ENCODE measurements at regions not wholly inside any gene's neighbourhood (a gene's known extent, or its start where the extent isn't known, plus 50 kb on each side); places are given as distances from the start of the nearest gene placed in this dataset.

DNA sequence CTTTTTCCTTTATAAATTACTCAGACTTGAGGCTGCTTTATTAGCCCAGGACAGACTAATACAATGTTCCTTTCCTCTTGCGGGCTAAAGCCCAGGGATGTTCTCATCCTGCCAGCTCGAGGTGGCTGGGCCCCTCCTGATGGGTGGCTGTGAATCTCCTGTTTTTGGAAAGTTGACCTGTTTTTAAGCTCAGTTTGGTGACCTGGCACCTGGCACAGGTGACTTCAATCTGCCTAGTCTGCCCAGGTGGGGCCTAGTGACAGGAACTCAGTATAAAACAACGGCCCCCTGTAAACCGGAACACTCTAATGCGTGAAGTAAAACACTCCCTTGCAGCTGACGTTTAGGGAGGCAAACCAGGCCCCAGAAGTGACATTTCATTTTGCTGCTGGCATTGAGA lies 92.7 kb upstream of the SNTG2 start:
- Histone ChIP-seq H3K4me1 (ENCODE audit: control insufficient read depth, insufficient read depth, low read length) (no peaks in the 10 kb centered on the region), H3K4me3 (ENCODE audit: low read depth, low read length) (no peak overlapping the region), H3K36me3 (ENCODE audit: control insufficient read depth, insufficient read depth, low read length) (no peaks in the 10 kb centered on the region), H3K27ac (ENCODE audit: low read depth, low read length) (no peak overlapping the region), H3K9me3 (ENCODE audit: control insufficient read depth, insufficient read depth, low read depth, low read length) (no peaks in the 10 kb centered on the region), H3K27me3 (ENCODE audit: control insufficient read depth, insufficient read depth, low read length) (peaks cover 2% of the 10 kb centered on the region; the same call in 1 of the 2 replicates), H3K9ac (ENCODE audit: low read length) (no peak overlapping the region)

DNA sequence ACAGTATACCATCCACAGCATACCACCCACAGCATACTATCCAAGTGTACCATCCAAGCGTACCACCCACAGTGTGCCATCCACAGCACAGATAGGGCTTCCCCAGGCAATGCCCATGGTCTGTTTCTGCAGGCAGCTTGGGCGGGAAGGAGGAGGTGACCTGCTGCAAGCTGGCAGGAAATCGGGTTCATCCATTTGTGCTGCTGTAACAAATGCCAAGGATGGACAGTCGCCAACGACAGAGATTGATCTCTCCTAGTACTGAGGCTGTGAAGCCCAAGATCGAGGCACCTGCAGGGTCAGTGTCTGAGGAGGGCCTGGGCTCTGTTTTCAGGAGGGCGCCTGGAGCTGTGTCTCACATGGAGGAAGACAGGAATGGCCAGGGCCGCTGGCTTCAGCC lies 93.6 kb upstream of the SNTG2 start:
- H3K27me3 ChIP-seq (ENCODE audit: control insufficient read depth, insufficient read depth, low read length) = peaks cover 2% of the 10 kb centered on the region; the same call in 1 of the 2 replicates
- no peaks in the 10 kb centered on the region for H3K36me3 ChIP-seq (ENCODE audit: control insufficient read depth, insufficient read depth, low read length)
- H3K4me1 ChIP-seq (ENCODE audit: control insufficient read depth, insufficient read depth, low read length) = no peaks in the 10 kb centered on the region
- no peaks in the 10 kb centered on the region for H3K9me3 ChIP-seq (ENCODE audit: control insufficient read depth, insufficient read depth, low read depth, low read length)
- no peak overlapping the region for H3K9ac ChIP-seq (ENCODE audit: low read length)
- H3K27ac ChIP-seq (ENCODE audit: low read depth, low read length) = no peak overlapping the region
- no peak overlapping the region for H3K4me3 ChIP-seq (ENCODE audit: low read depth, low read length)

DNA sequence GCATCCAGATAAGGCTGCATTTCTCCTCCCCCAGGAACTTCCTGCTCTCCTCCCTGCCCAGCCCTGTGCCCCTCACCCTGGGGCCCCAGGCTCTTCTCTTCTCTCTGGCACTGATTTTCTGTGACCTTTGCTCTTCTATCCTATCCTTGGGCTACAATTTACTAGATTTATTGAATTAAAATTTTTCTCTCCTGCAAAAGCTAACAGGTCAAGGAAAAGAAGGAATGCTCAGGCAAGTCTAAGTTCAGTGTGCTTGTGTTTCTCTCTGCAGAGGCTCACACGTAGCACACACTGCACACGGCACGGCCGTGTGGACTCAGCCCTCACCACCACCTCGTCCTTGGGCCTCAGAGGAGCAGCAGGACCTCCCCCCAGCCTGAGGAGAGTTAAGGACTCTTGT lies 94.2 kb upstream of the SNTG2 start:
- no peaks in the 10 kb centered on the region for H3K4me1 ChIP-seq (ENCODE audit: control insufficient read depth, insufficient read depth, low read length)
- H3K27me3 ChIP-seq (ENCODE audit: control insufficient read depth, insufficient read depth, low read length) = peaks cover 2% of the 10 kb centered on the region; the same call in 1 of the 2 replicates
- no peaks in the 10 kb centered on the region for H3K9me3 ChIP-seq (ENCODE audit: control insufficient read depth, insufficient read depth, low read depth, low read length)
- no peaks in the 10 kb centered on the region for H3K36me3 ChIP-seq (ENCODE audit: control insufficient read depth, insufficient read depth, low read length)
- H3K4me3 ChIP-seq (ENCODE audit: low read depth, low read length) = no peak overlapping the region
- no peak overlapping the region for H3K9ac ChIP-seq (ENCODE audit: low read length)
- H3K27ac ChIP-seq (ENCODE audit: low read depth, low read length) = no peak overlapping the region

- no peak overlapping the region for H3K27ac ChIP-seq (ENCODE audit: low read depth, low read length)
- H3K9me3 ChIP-seq (ENCODE audit: control insufficient read depth, insufficient read depth, low read depth, low read length) = no peaks in the 10 kb centered on the region
- peaks cover 2% of the 10 kb centered on the region; the same call in 1 of the 2 replicates for H3K27me3 ChIP-seq (ENCODE audit: control insufficient read depth, insufficient read depth, low read length)
- no peaks in the 10 kb centered on the region for H3K4me1 ChIP-seq (ENCODE audit: control insufficient read depth, insufficient read depth, low read length)
- H3K9ac ChIP-seq (ENCODE audit: low read length) = no peak overlapping the region
- H3K4me3 ChIP-seq (ENCODE audit: low read depth, low read length) = no peak overlapping the region
- no peaks in the 10 kb centered on the region for H3K36me3 ChIP-seq (ENCODE audit: control insufficient read depth, insufficient read depth, low read length)
These were observed 94.6 kb upstream of the SNTG2 start for GRCh38 chr2:856041-856440.

GRCh38 chr2:855177-855576 lies 95.5 kb upstream of the SNTG2 start:
- Histone ChIP-seq H3K4me1 (ENCODE audit: control insufficient read depth, insufficient read depth, low read length) (no peaks in the 10 kb centered on the region), H3K36me3 (ENCODE audit: control insufficient read depth, insufficient read depth, low read length) (no peaks in the 10 kb centered on the region), H3K27ac (ENCODE audit: low read depth, low read length) (no peak overlapping the region), H3K9me3 (ENCODE audit: control insufficient read depth, insufficient read depth, low read depth, low read length) (no peaks in the 10 kb centered on the region), H3K9ac (ENCODE audit: low read length) (no peak overlapping the region), H3K4me3 (ENCODE audit: low read depth, low read length) (no peak overlapping the region), H3K27me3 (ENCODE audit: control insufficient read depth, insufficient read depth, low read length) (peaks cover 2% of the 10 kb centered on the region; the same call in 1 of the 2 replicates)

- Histone ChIP-seq H3K9me3 (ENCODE audit: control insufficient read depth, insufficient read depth, low read depth, low read length) (no peaks in the 10 kb centered on the region), H3K27ac (ENCODE audit: low read depth, low read length) (no peak overlapping the region), H3K9ac (ENCODE audit: low read length) (no peak overlapping the region), H3K4me1 (ENCODE audit: control insufficient read depth, insufficient read depth, low read length) (no peaks in the 10 kb centered on the region), H3K4me3 (ENCODE audit: low read depth, low read length) (no peak overlapping the region), H3K36me3 (ENCODE audit: control insufficient read depth, insufficient read depth, low read length) (no peaks in the 10 kb centered on the region), H3K27me3 (ENCODE audit: control insufficient read depth, insufficient read depth, low read length) (peaks cover 2% of the 10 kb centered on the region; the same call in 1 of the 2 replicates)
These were observed 96.2 kb upstream of the SNTG2 start for GRCh38 chr2:854460-854859.

- H3K4me3 ChIP-seq (ENCODE audit: low read depth, low read length) = no peak overlapping the region
- H3K4me1 ChIP-seq (ENCODE audit: control insufficient read depth, insufficient read depth, low read length) = no peaks in the 10 kb centered on the region
- H3K9me3 ChIP-seq (ENCODE audit: control insufficient read depth, insufficient read depth, low read depth, low read length) = no peaks in the 10 kb centered on the region
- H3K36me3 ChIP-seq (ENCODE audit: control insufficient read depth, insufficient read depth, low read length) = no peaks in the 10 kb centered on the region
- peaks cover 2% of the 10 kb centered on the region; the same call in 1 of the 2 replicates for H3K27me3 ChIP-seq (ENCODE audit: control insufficient read depth, insufficient read depth, low read length)
- no peak overlapping the region for H3K27ac ChIP-seq (ENCODE audit: low read depth, low read length)
- H3K9ac ChIP-seq (ENCODE audit: low read length) = no peak overlapping the region
These were observed 97.3 kb upstream of the SNTG2 start for GRCh38 chr2:853203-853870.

GRCh38 chr2:852168-852567 lies 98.5 kb upstream of the SNTG2 start:
- H3K27ac ChIP-seq (ENCODE audit: low read depth, low read length) = no peak overlapping the region
- peaks cover 2% of the 10 kb centered on the region; the same call in 1 of the 2 replicates for H3K27me3 ChIP-seq (ENCODE audit: control insufficient read depth, insufficient read depth, low read length)
- no peaks in the 10 kb centered on the region for H3K4me1 ChIP-seq (ENCODE audit: control insufficient read depth, insufficient read depth, low read length)
- H3K36me3 ChIP-seq (ENCODE audit: control insufficient read depth, insufficient read depth, low read length) = no peaks in the 10 kb centered on the region
- H3K9ac ChIP-seq (ENCODE audit: low read length) = no peak overlapping the region
- H3K9me3 ChIP-seq (ENCODE audit: control insufficient read depth, insufficient read depth, low read depth, low read length) = no peaks in the 10 kb centered on the region; the same call in 1 of the 2 replicates
- no peak overlapping the region for H3K4me3 ChIP-seq (ENCODE audit: low read depth, low read length)

- Histone ChIP-seq H3K27me3 (ENCODE audit: control insufficient read depth, insufficient read depth, low read length) (peaks cover 2% of the 10 kb centered on the region; the same call in 1 of the 2 replicates), H3K9ac (ENCODE audit: low read length) (no peak overlapping the region), H3K4me3 (ENCODE audit: low read depth, low read length) (no peak overlapping the region), H3K27ac (ENCODE audit: low read depth, low read length) (no peak overlapping the region), H3K36me3 (ENCODE audit: control insufficient read depth, insufficient read depth, low read length) (no peaks in the 10 kb centered on the region), H3K4me1 (ENCODE audit: control insufficient read depth, insufficient read depth, low read length) (no peaks in the 10 kb centered on the region), H3K9me3 (ENCODE audit: control insufficient read depth, insufficient read depth, low read depth, low read length) (no peaks in the 10 kb centered on the region; the same call in 1 of the 2 replicates)
These were observed 99.0 kb upstream of the SNTG2 start for GRCh38 chr2:851680-852079.

DNA sequence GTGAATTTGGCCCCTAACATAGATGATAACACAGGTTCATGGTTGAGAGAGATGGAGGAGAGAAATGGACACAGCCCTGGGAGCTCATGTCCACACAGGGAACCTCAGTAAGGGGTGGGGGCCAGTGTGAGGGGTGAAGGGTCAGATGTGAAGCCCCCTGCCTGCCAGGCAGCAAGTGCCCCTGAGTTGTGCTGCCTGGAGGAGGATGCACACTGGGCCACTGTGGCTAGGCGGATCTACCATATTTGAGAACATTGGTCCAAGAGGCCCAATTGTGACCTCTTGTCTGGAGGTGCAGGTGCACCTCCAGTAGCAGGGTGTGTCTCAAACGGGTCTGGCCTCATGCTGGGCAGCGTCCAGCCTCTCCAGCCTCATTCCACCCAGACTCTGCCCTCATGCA lies 99.6 kb upstream of the SNTG2 start:
- Histone ChIP-seq H3K27ac (ENCODE audit: low read depth, low read length) (no peak overlapping the region), H3K4me1 (ENCODE audit: control insufficient read depth, insufficient read depth, low read length) (no peaks in the 10 kb centered on the region), H3K9ac (ENCODE audit: low read length) (no peak overlapping the region), H3K27me3 (ENCODE audit: control insufficient read depth, insufficient read depth, low read length) (peaks cover 2% of the 10 kb centered on the region; the same call in 1 of the 2 replicates), H3K36me3 (ENCODE audit: control insufficient read depth, insufficient read depth, low read length) (no peaks in the 10 kb centered on the region), H3K4me3 (ENCODE audit: low read depth, low read length) (no peak overlapping the region), H3K9me3 (ENCODE audit: control insufficient read depth, insufficient read depth, low read depth, low read length) (no peaks in the 10 kb centered on the region; the same call in 1 of the 2 replicates)

- H3K36me3 ChIP-seq (ENCODE audit: control insufficient read depth, insufficient read depth, low read length) = no peaks in the 10 kb centered on the region
- no peak overlapping the region for H3K27ac ChIP-seq (ENCODE audit: low read depth, low read length)
- no peaks in the 10 kb centered on the region; the same call in 1 of the 2 replicates for H3K9me3 ChIP-seq (ENCODE audit: control insufficient read depth, insufficient read depth, low read depth, low read length)
- no peak overlapping the region for H3K4me3 ChIP-seq (ENCODE audit: low read depth, low read length)
- no peak overlapping the region for H3K9ac ChIP-seq (ENCODE audit: low read length)
- H3K4me1 ChIP-seq (ENCODE audit: control insufficient read depth, insufficient read depth, low read length) = no peaks in the 10 kb centered on the region
- H3K27me3 ChIP-seq (ENCODE audit: control insufficient read depth, insufficient read depth, low read length) = peaks cover 2% of the 10 kb centered on the region; the same call in 1 of the 2 replicates
These were observed 100.2 kb upstream of the SNTG2 start for GRCh38 chr2:850429-850828.

All from HUES6 (cell line).